ENCODE measurements at regions not wholly inside any gene's neighbourhood (a gene's known extent, or its start where the extent isn't known, plus 50 kb on each side); places are given as distances from the start of the nearest gene placed in this dataset.

DNA sequence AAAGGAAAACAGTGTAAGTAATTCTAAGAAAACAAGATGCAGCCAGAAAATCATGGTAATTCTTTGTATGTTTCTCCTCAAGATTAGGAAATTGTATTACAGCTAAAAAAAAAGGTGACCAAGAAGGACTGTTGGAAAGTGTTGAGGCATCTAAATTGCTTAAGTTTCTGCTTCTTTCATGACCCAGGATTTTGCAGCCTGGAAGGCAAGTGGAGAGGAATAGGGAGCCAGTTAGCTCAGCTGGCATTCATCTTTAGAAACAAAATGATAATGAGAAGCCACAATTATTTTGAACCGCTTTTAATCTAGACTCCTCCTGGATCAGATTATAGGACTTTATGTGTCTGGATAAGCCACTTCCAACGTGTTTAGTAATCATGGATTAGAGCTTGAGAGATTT is 56.8 kb upstream of the TMEM229A start:
- Histone ChIP-seq H3K27ac (replicated peaks) (no peak overlapping the region), H3K4me3 (replicated peaks; ENCODE audit: insufficient read depth, low read length) (no peak overlapping the region), H3K27me3 (ENCODE audit: insufficient read depth, poor library complexity, severe bottlenecking) (no peaks in the 10 kb centered on the region)
- no peak for DNase-seq (ENCODE audit: low read depth in 1 of 2, low spot score in 1 of 2)
- TF ChIP-seq REST (IDR thresholded peaks at IDR 0.05; ENCODE audit: insufficient replicate concordance, low read depth): no peak
- no peak for TF ChIP-seq POLR2AphosphoS5 (IDR thresholded peaks at IDR 0.05; ENCODE audit: low read depth)
- no peak for TF ChIP-seq CTCF (IDR thresholded peaks at IDR 0.05; ENCODE audit: insufficient read depth, low read length)
- no peak for TF ChIP-seq SPI1 (IDR thresholded peaks at IDR 0.05; ENCODE audit: borderline replicate concordance, low read depth)
- no peak for TF ChIP-seq GABPA (IDR thresholded peaks at IDR 0.05; ENCODE audit: low read depth)

- TF ChIP-seq SPI1 (IDR thresholded peaks at IDR 0.05; ENCODE audit: borderline replicate concordance, low read depth): no peak
- no peak for TF ChIP-seq REST (IDR thresholded peaks at IDR 0.05; ENCODE audit: insufficient replicate concordance, low read depth)
- TF ChIP-seq GABPA (IDR thresholded peaks at IDR 0.05; ENCODE audit: low read depth): no peak
- TF ChIP-seq CTCF (IDR thresholded peaks at IDR 0.05; ENCODE audit: insufficient read depth, low read length): no peak
- TF ChIP-seq POLR2AphosphoS5 (IDR thresholded peaks at IDR 0.05; ENCODE audit: low read depth): no peak
- Histone ChIP-seq H3K27ac (replicated peaks) (no peak overlapping the region), H3K4me3 (replicated peaks; ENCODE audit: insufficient read depth, low read length) (no peak overlapping the region), H3K27me3 (ENCODE audit: insufficient read depth, poor library complexity, severe bottlenecking) (no peaks in the 10 kb centered on the region)
- no peak for DNase-seq (ENCODE audit: low read depth in 1 of 2, low spot score in 1 of 2)
Measured at GRCh38 chr7:124088590-124088989, 55.7 kb upstream of the TMEM229A start.

GRCh38 chr7:124086843-124087242 is 54.0 kb upstream of the TMEM229A start:
- Histone ChIP-seq H3K4me3 (replicated peaks; ENCODE audit: insufficient read depth, low read length) (no peak overlapping the region), H3K27ac (replicated peaks) (no peak overlapping the region), H3K27me3 (ENCODE audit: insufficient read depth, poor library complexity, severe bottlenecking) (no peaks in the 10 kb centered on the region)
- TF ChIP-seq CTCF (IDR thresholded peaks at IDR 0.05; ENCODE audit: insufficient read depth, low read length) (no peak), POLR2AphosphoS5 (IDR thresholded peaks at IDR 0.05; ENCODE audit: low read depth) (no peak), SPI1 (IDR thresholded peaks at IDR 0.05; ENCODE audit: borderline replicate concordance, low read depth) (no peak), REST (IDR thresholded peaks at IDR 0.05; ENCODE audit: insufficient replicate concordance, low read depth) (no peak), GABPA (IDR thresholded peaks at IDR 0.05; ENCODE audit: low read depth) (no peak)
- no peak for DNase-seq (ENCODE audit: low read depth in 1 of 2, low spot score in 1 of 2)

Data from HL-60 (cell line).